ENCODE measurements at regions not wholly inside any gene's neighbourhood (a gene's known extent, or its start where the extent isn't known, plus 50 kb on each side); places are given as distances from the start of the nearest gene placed in this dataset.

GRCh38 chr9:108654566-108654965 lies 201.2 kb downstream of the ACTL7B start:
- TF ChIP-seq POLR2A (IDR thresholded peaks at IDR 0.05; ENCODE audit: low read length) (no peak), GATA1 (IDR thresholded peaks at IDR 0.05; ENCODE audit: low read depth, low read length) (no peak)

All from erythroblast (primary cell).